C4-2B (cell line): ENCODE measurements at regions not wholly inside any gene's neighbourhood (a gene's known extent, or its start where the extent isn't known, plus 50 kb on each side); places are given as distances from the start of the nearest gene placed in this dataset.

Experiments
- CTCF ChIP-seq: fragments of 450-650 bp; conservative IDR thresholded peaks from 2 replicates; pipeline ENCODE4 v1.5.1; 2017; ENCODE audit warnings: mild to moderate bottlenecking
- ZFX ChIP-seq: fragments of 450-650 bp; IDR thresholded peaks from 2 replicates; pipeline ENCODE4 v1.6.1; 2017

GRCh38 chr5:111929867-111930266 lies 172.9 kb upstream of the NREP start:
- TF ChIP-seq CTCF (no peak), ZFX (no peak)
